HCT116 (cell line): ENCODE measurements at regions not wholly inside any gene's neighbourhood (a gene's known extent, or its start where the extent isn't known, plus 50 kb on each side); places are given as distances from the start of the nearest gene placed in this dataset.

ENCODE experiments used
- ATF3 ChIP-seq: IDR thresholded peaks from 2 replicates; pipeline ENCODE4 v1.6.1; 2012
- CEBPB ChIP-seq: IDR thresholded peaks from 2 replicates; pipeline ENCODE4 v1.6.1; 2012; ENCODE audit warnings: low read depth
- ELF1 ChIP-seq: IDR thresholded peaks from 2 replicates; pipeline ENCODE4 v1.6.1; 2012; ENCODE audit warnings: low read depth, borderline replicate concordance
- EZH2 ChIP-seq: fragments of 200-600 bp; sonication (generic); IDR thresholded peaks from 2 replicates; pipeline ENCODE4 v1.6.1; 2017; ENCODE audit warnings: antibody characterized with exemption, mixed run types
- POLR2A ChIP-seq: IDR thresholded peaks from 2 replicates; pipeline ENCODE4 v1.7.0; 2011; ENCODE audit warnings: borderline replicate concordance; ENCODE audit not compliant: insufficient read depth, insufficient read length; ENCODE audit errors: extremely low read depth
- POLR2AphosphoS5 ChIP-seq: IDR thresholded peaks from 2 replicates; pipeline ENCODE4 v1.6.1; 2011; ENCODE audit warnings: mild to moderate bottlenecking, low read depth, low read length, moderate library complexity
- RAD21 ChIP-seq: IDR thresholded peaks from 2 replicates; pipeline ENCODE4 v1.6.1; 2012; ENCODE audit warnings: low read depth, mild to moderate bottlenecking
- SP1 ChIP-seq: IDR thresholded peaks from 2 replicates; pipeline ENCODE4 v1.6.1; 2012; ENCODE audit warnings: low read depth
- YY1 ChIP-seq: IDR thresholded peaks from 2 replicates; pipeline ENCODE4 v1.6.1; 2011; ENCODE audit warnings: low read length, low read depth, moderate library complexity, mild to moderate bottlenecking; ENCODE audit not compliant: insufficient replicate concordance; ENCODE audit errors: extremely low read depth
- ZFX ChIP-seq: fragments of 450-650 bp; IDR thresholded peaks from 2 replicates; pipeline ENCODE4 v1.6.1; 2017
- ZNF274 ChIP-seq: fragments of 200-500 bp; sonication (Bioruptor generic); IDR thresholded peaks from 2 replicates; pipeline ENCODE4 v1.6.1; 2014; ENCODE audit warnings: mild to moderate bottlenecking, low read depth, low read length, inconsistent platforms
- TF ChIP-seq, protein P1 (sequence below), 3 experiments: fragments of 200-600 bp in 1 of 3; sonication (generic) in 1 of 3; IDR thresholded peaks in 2 of 3; conservative IDR thresholded peaks in 1 of 3; 2 replicates each; pipeline ENCODE4 v1.5.1; 2012 to 2017; ENCODE audit warnings: low read depth in 2 of 3, low read length in 2 of 3, antibody characterized with exemption in 1 of 3, borderline replicate concordance in 1 of 3, control low read depth in 1 of 3, mild to moderate bottlenecking in 1 of 3, mixed read lengths in 1 of 3, mixed run types in 1 of 3, moderate library complexity in 1 of 3; ENCODE audit not compliant: insufficient read depth in 1 of 3
- TF ChIP-seq, protein P2 (sequence below): IDR thresholded peaks from 2 replicates; pipeline ENCODE4 v1.6.1; 2012; ENCODE audit warnings: low read depth
- TF ChIP-seq, protein P3 (sequence below): IDR thresholded peaks from 2 replicates; pipeline ENCODE4 v1.6.1; 2012

GRCh38 chr11:123330471-123330870 lies 99.6 kb upstream of the GRAMD1B start:
- TF ChIP-seq, protein P1, sequence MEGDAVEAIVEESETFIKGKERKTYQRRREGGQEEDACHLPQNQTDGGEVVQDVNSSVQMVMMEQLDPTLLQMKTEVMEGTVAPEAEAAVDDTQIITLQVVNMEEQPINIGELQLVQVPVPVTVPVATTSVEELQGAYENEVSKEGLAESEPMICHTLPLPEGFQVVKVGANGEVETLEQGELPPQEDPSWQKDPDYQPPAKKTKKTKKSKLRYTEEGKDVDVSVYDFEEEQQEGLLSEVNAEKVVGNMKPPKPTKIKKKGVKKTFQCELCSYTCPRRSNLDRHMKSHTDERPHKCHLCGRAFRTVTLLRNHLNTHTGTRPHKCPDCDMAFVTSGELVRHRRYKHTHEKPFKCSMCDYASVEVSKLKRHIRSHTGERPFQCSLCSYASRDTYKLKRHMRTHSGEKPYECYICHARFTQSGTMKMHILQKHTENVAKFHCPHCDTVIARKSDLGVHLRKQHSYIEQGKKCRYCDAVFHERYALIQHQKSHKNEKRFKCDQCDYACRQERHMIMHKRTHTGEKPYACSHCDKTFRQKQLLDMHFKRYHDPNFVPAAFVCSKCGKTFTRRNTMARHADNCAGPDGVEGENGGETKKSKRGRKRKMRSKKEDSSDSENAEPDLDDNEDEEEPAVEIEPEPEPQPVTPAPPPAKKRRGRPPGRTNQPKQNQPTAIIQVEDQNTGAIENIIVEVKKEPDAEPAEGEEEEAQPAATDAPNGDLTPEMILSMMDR (IDR thresholded peaks at IDR 0.05 in 2 of 3, conservative IDR thresholded peaks at IDR 0.05 in 1 of 3; ENCODE audit: borderline replicate concordance in 1 of 3, insufficient read depth in 1 of 3, low read depth in 2 of 3, low read length in 2 of 3), result no peak
- TF ChIP-seq ELF1, result no peak
- no peak for TF ChIP-seq POLR2AphosphoS5
- no peak for TF ChIP-seq POLR2A
- TF ChIP-seq, protein P2, sequence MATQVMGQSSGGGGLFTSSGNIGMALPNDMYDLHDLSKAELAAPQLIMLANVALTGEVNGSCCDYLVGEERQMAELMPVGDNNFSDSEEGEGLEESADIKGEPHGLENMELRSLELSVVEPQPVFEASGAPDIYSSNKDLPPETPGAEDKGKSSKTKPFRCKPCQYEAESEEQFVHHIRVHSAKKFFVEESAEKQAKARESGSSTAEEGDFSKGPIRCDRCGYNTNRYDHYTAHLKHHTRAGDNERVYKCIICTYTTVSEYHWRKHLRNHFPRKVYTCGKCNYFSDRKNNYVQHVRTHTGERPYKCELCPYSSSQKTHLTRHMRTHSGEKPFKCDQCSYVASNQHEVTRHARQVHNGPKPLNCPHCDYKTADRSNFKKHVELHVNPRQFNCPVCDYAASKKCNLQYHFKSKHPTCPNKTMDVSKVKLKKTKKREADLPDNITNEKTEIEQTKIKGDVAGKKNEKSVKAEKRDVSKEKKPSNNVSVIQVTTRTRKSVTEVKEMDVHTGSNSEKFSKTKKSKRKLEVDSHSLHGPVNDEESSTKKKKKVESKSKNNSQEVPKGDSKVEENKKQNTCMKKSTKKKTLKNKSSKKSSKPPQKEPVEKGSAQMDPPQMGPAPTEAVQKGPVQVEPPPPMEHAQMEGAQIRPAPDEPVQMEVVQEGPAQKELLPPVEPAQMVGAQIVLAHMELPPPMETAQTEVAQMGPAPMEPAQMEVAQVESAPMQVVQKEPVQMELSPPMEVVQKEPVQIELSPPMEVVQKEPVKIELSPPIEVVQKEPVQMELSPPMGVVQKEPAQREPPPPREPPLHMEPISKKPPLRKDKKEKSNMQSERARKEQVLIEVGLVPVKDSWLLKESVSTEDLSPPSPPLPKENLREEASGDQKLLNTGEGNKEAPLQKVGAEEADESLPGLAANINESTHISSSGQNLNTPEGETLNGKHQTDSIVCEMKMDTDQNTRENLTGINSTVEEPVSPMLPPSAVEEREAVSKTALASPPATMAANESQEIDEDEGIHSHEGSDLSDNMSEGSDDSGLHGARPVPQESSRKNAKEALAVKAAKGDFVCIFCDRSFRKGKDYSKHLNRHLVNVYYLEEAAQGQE, result no peak
- TF ChIP-seq ZFX, result no peak
- TF ChIP-seq ATF3, result no peak
- no peak for TF ChIP-seq ZNF274
- TF ChIP-seq EZH2, result no peak
- TF ChIP-seq, protein P3, sequence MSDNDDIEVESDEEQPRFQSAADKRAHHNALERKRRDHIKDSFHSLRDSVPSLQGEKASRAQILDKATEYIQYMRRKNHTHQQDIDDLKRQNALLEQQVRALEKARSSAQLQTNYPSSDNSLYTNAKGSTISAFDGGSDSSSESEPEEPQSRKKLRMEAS, result no peak
- no peak for TF ChIP-seq YY1
- no peak for TF ChIP-seq CEBPB
- TF ChIP-seq RAD21, result no peak
- no peak for TF ChIP-seq SP1
